GM23248 (cell line): ENCODE measurements at regions not wholly inside any gene's neighbourhood (a gene's known extent, or its start where the extent isn't known, plus 50 kb on each side); places are given as distances from the start of the nearest gene placed in this dataset.

ENCODE experiments used
- DNase-seq: peaks from one replicate; pipeline ENCODE4 v3.0.0-alpha.2; 2015
- H2AFZ ChIP-seq: fragments of 200-600 bp; sonication (generic); 2 replicates; pipeline ENCODE4 v1.6.1; 2016; ENCODE audit warnings: antibody characterized with exemption
- H3F3A ChIP-seq: fragments of 200-600 bp; sonication (generic); 2 replicates; pipeline ENCODE4 v1.6.1; 2016; ENCODE audit warnings: mild to moderate bottlenecking, antibody characterized with exemption, mixed run types; ENCODE audit not compliant: insufficient read depth
- H3K27ac ChIP-seq: fragments of 200-600 bp; sonication (generic); 2 replicates; pipeline ENCODE4 v1.5.1; 2016; ENCODE audit warnings: mild to moderate bottlenecking
- H3K27me3 ChIP-seq: fragments of 200-600 bp; sonication (generic); replicated peaks from 2 replicates; pipeline ENCODE4 v1.6.1; 2016; ENCODE audit warnings: mild to moderate bottlenecking; ENCODE audit not compliant: insufficient read depth
- H3K36me3 ChIP-seq: fragments of 200-600 bp; sonication (generic); 2 replicates; pipeline ENCODE4 v1.6.1; 2016; ENCODE audit warnings: low read depth, mild to moderate bottlenecking
- H3K4me1 ChIP-seq: fragments of 200-600 bp; sonication (generic); 2 replicates; pipeline ENCODE4 v1.6.1; 2016; ENCODE audit warnings: mild to moderate bottlenecking; ENCODE audit not compliant: insufficient read depth
- H3K4me2 ChIP-seq: fragments of 200-600 bp; sonication (generic); one replicate; pipeline ENCODE4 v1.6.1; 2016; ENCODE audit warnings: mild to moderate bottlenecking; ENCODE audit not compliant: unreplicated experiment
- H3K4me3 ChIP-seq: fragments of 200-600 bp; sonication (generic); 2 replicates; pipeline ENCODE4 v1.5.1; 2016; ENCODE audit warnings: mild to moderate bottlenecking
- H3K79me2 ChIP-seq: fragments of 200-600 bp; sonication (generic); 2 replicates; pipeline ENCODE4 v1.6.1; 2016; ENCODE audit warnings: mild to moderate bottlenecking; ENCODE audit not compliant: insufficient read depth
- H3K9ac ChIP-seq: fragments of 200-600 bp; sonication (generic); 2 replicates; pipeline ENCODE4 v1.6.1; 2016; ENCODE audit warnings: mild to moderate bottlenecking
- H3K9me2 ChIP-seq: fragments of 200-600 bp; sonication (generic); 2 replicates; pipeline ENCODE4 v1.6.1; 2016; ENCODE audit warnings: mixed run types, mild to moderate bottlenecking, moderate library complexity; ENCODE audit not compliant: insufficient read depth
- H3K9me3 ChIP-seq: fragments of 200-600 bp; sonication (generic); one replicate; pipeline ENCODE4 v1.6.1; 2017; ENCODE audit warnings: low read depth
- H4K20me1 ChIP-seq: fragments of 200-600 bp; sonication (generic); 2 replicates; pipeline ENCODE4 v1.6.0; 2016; ENCODE audit not compliant: insufficient read depth
- EZH2 ChIP-seq: fragments of 200-600 bp; sonication (generic); IDR thresholded peaks from 2 replicates; pipeline ENCODE4 v1.6.1; 2018; ENCODE audit warnings: antibody characterized with exemption, mild to moderate bottlenecking; ENCODE audit not compliant: insufficient read depth, poor library complexity, severe bottlenecking
- EZH2phosphoT487 ChIP-seq: fragments of 200-600 bp; sonication (generic); IDR thresholded peaks from 2 replicates; pipeline ENCODE4 v1.6.1; 2018; ENCODE audit warnings: antibody characterized with exemption, moderate library complexity, mild to moderate bottlenecking, low read depth; ENCODE audit not compliant: insufficient read depth
- WGBS, 2 experiments: methylation state at CpG; one replicate each; pipeline ENCODE4 v1.1.6; 2015 to 2017; ENCODE audit warnings: low lambda C conversion rate in 2 of 2, low coverage in 1 of 2; ENCODE audit errors: missing lambda C conversion rate in 2 of 2; 5-methylcytosine and 5-hydroxymethylcytosine counted together
- in situ Hi-C: fragments of 300-500 bp; cut with MboI; formaldehyde crosslinking; loops from 2 replicates; pipeline ENCODE4 v1.15.0; 2020

- no peak for DNase-seq
- Histone ChIP-seq H4K20me1 (no peaks in the 10 kb centered on the region), H3K9me3 (no peaks in the 10 kb centered on the region), H3K9me2 (no peaks in the 10 kb centered on the region), H3K27ac (no peak overlapping the region), H3K9ac (no peak overlapping the region), H2AFZ (no peak overlapping the region), H3K79me2 (no peaks in the 10 kb centered on the region), H3K4me3 (no peak overlapping the region), H3F3A (no peaks in the 10 kb centered on the region), H3K4me1 (no peaks in the 10 kb centered on the region), H3K27me3 (no peaks in the 10 kb centered on the region), H3K36me3 (no peaks in the 10 kb centered on the region), H3K4me2 (no peak overlapping the region)
- in situ Hi-C loops = no loop called here
- TF ChIP-seq EZH2phosphoT487 = no peak
- TF ChIP-seq EZH2 = no peak
- WGBS, 2 experiments = 89 to 95% methylated on average over 7 of the region's 7 CpGs
Observed at GRCh38 chr3:124234852-124235252, 242.9 kb upstream of the ROPN1 start.

GRCh38 chr3:124235446-124235845 lies 243.5 kb upstream of the ROPN1 start:
- no peaks in the 10 kb centered on the region for H3K9me3 ChIP-seq
- no peaks in the 10 kb centered on the region for H3K9me2 ChIP-seq
- in situ Hi-C loops = no loop called here
- H3K9ac ChIP-seq = no peak overlapping the region
- DNase-seq = no peak
- H4K20me1 ChIP-seq = no peaks in the 10 kb centered on the region
- no peaks in the 10 kb centered on the region for H3K36me3 ChIP-seq
- H3K4me3 ChIP-seq = no peak overlapping the region
- H3K27ac ChIP-seq = no peak overlapping the region
- H3K27me3 ChIP-seq = no peaks in the 10 kb centered on the region
- no peaks in the 10 kb centered on the region for H3K79me2 ChIP-seq
- no peaks in the 10 kb centered on the region for H3F3A ChIP-seq
- H3K4me1 ChIP-seq = no peaks in the 10 kb centered on the region
- no peak for TF ChIP-seq EZH2phosphoT487
- no peak for TF ChIP-seq EZH2
- H3K4me2 ChIP-seq = no peak overlapping the region
- WGBS, 2 experiments = 88 to 90% methylated on average over 6 of the region's 6 CpGs
- H2AFZ ChIP-seq = no peak overlapping the region

GRCh38 chr3:124243177-124243859 lies 251.4 kb upstream of the ROPN1 start:
- H3K9me3 ChIP-seq = no peaks in the 10 kb centered on the region
- H4K20me1 ChIP-seq = no peaks in the 10 kb centered on the region
- H3K9ac ChIP-seq = no peak overlapping the region
- WGBS, 2 experiments = 70 to 83% methylated on average over 5 of the region's 5 CpGs
- in situ Hi-C loops = no loop called here
- H3K9me2 ChIP-seq = no peaks in the 10 kb centered on the region
- H3K27me3 ChIP-seq = no peaks in the 10 kb centered on the region
- no peak overlapping the region for H2AFZ ChIP-seq
- TF ChIP-seq EZH2phosphoT487 = no peak
- no peak for TF ChIP-seq EZH2
- H3K4me1 ChIP-seq = peaks cover 6% of the 10 kb centered on the region
- H3K79me2 ChIP-seq = no peaks in the 10 kb centered on the region
- no peak overlapping the region for H3K4me2 ChIP-seq
- H3K36me3 ChIP-seq = no peaks in the 10 kb centered on the region
- no peak overlapping the region for H3K4me3 ChIP-seq
- no peak overlapping the region for H3K27ac ChIP-seq
- no peaks in the 10 kb centered on the region for H3F3A ChIP-seq
- no peak for DNase-seq

- Histone ChIP-seq H3K27ac (no peak overlapping the region), H3K9ac (no peak overlapping the region), H3F3A (peaks cover 9% of the 10 kb centered on the region), H3K27me3 (no peaks in the 10 kb centered on the region), H3K9me3 (no peaks in the 10 kb centered on the region), H3K79me2 (no peaks in the 10 kb centered on the region), H3K9me2 (no peaks in the 10 kb centered on the region), H3K4me1 (peaks cover 18% of the 10 kb centered on the region), H4K20me1 (no peaks in the 10 kb centered on the region), H3K36me3 (no peaks in the 10 kb centered on the region), H3K4me2 (no peak overlapping the region), H2AFZ (no peak overlapping the region), H3K4me3 (no peak overlapping the region)
- in situ Hi-C loops = no loop called here
- DNase-seq = no peak
- TF ChIP-seq EZH2 (no peak), EZH2phosphoT487 (no peak)
- WGBS, 2 experiments = 100% methylated on average over 1 of the region's 1 CpG
Observed at GRCh38 chr3:124246376-124246775, 254.5 kb upstream of the ROPN1 start.
